ENCODE measurements at regions not wholly inside any gene's neighbourhood (a gene's known extent, or its start where the extent isn't known, plus 50 kb on each side); places are given as distances from the start of the nearest gene placed in this dataset.

- Histone ChIP-seq H3K27ac (no peak overlapping the region), H3K4me1 (replicated peaks) (peaks cover 35% of the 10 kb centered on the region), H3K36me3 (no peaks in the 10 kb centered on the region), H3K9me3 (replicated peaks) (no peaks in the 10 kb centered on the region), H3K4me3 (no peak overlapping the region), H3K27me3 (replicated peaks) (no peaks in the 10 kb centered on the region)
- DNase-seq (ENCODE audit: low read depth in 1 of 2, low spot score in 2 of 2): no peak
These were observed 476.6 kb upstream of the MARCKS start for GRCh38 chr6:113380591-113380990.

GRCh38 chr6:113381232-113381631 lies 475.9 kb upstream of the MARCKS start:
- H3K27ac ChIP-seq: no peak overlapping the region
- no peak for DNase-seq (ENCODE audit: low read depth in 1 of 2, low spot score in 2 of 2)

GRCh38 chr6:113381959-113382358 lies 475.2 kb upstream of the MARCKS start:
- Histone ChIP-seq H3K4me1 (replicated peaks) (peaks cover 23% of the 10 kb centered on the region), H3K4me3 (no peak overlapping the region), H3K27ac (no peak overlapping the region), H3K36me3 (no peaks in the 10 kb centered on the region), H3K27me3 (replicated peaks) (no peaks in the 10 kb centered on the region), H3K9me3 (replicated peaks) (no peaks in the 10 kb centered on the region)
- no peak for DNase-seq (ENCODE audit: low read depth in 1 of 2, low spot score in 2 of 2)

More at GRCh38 chr6:113381232-113381631, 475.9 kb upstream of the MARCKS start:
- no peak overlapping the region for H3K4me3 ChIP-seq
- H3K36me3 ChIP-seq: no peaks in the 10 kb centered on the region
- H3K9me3 ChIP-seq (replicated peaks): no peaks in the 10 kb centered on the region
- peaks cover 29% of the 10 kb centered on the region for H3K4me1 ChIP-seq (replicated peaks)
- no peaks in the 10 kb centered on the region for H3K27me3 ChIP-seq (replicated peaks)

- peak in 1 of 2 experiments; percentile 40 for DNase-seq (ENCODE audit: low read depth in 1 of 2, low spot score in 2 of 2)
- Histone ChIP-seq H3K4me1 (replicated peaks) (peaks cover 19% of the 10 kb centered on the region), H3K27ac (no peak overlapping the region), H3K4me3 (no peak overlapping the region), H3K9me3 (replicated peaks) (no peaks in the 10 kb centered on the region), H3K36me3 (no peaks in the 10 kb centered on the region), H3K27me3 (replicated peaks) (no peaks in the 10 kb centered on the region)
These were observed 473.4 kb upstream of the MARCKS start for GRCh38 chr6:113383701-113384100.

- no peaks in the 10 kb centered on the region for H3K36me3 ChIP-seq
- no peak for DNase-seq (ENCODE audit: low read depth in 1 of 2, low spot score in 2 of 2)
- peaks cover 19% of the 10 kb centered on the region for H3K4me1 ChIP-seq (replicated peaks)
- no peaks in the 10 kb centered on the region for H3K9me3 ChIP-seq (replicated peaks)
- 0 out of 2 replicates have a peak overlapping the region, but pooled peaks have one; percentile 0 for H3K27ac ChIP-seq
- no peaks in the 10 kb centered on the region for H3K27me3 ChIP-seq (replicated peaks)
- no peak overlapping the region for H3K4me3 ChIP-seq
These were observed 472.1 kb upstream of the MARCKS start for GRCh38 chr6:113385020-113385431.

- H3K9me3 ChIP-seq (replicated peaks): no peaks in the 10 kb centered on the region
- peaks cover 11% of the 10 kb centered on the region for H3K4me1 ChIP-seq (replicated peaks)
- H3K4me3 ChIP-seq: no peak overlapping the region
- no peak overlapping the region for H3K27ac ChIP-seq
- H3K36me3 ChIP-seq: no peaks in the 10 kb centered on the region
- DNase-seq (ENCODE audit: low read depth in 1 of 2, low spot score in 2 of 2): no peak
- H3K27me3 ChIP-seq (replicated peaks): no peaks in the 10 kb centered on the region
These were observed 468.1 kb upstream of the MARCKS start for GRCh38 chr6:113388996-113389395.

- H3K27ac ChIP-seq: no peak overlapping the region
- peaks cover 15% of the 10 kb centered on the region for H3K4me1 ChIP-seq (replicated peaks)
- H3K4me3 ChIP-seq: no peak overlapping the region
- DNase-seq (ENCODE audit: low read depth in 1 of 2, low spot score in 2 of 2): no peak
- H3K27me3 ChIP-seq (replicated peaks): no peaks in the 10 kb centered on the region
- no peaks in the 10 kb centered on the region for H3K36me3 ChIP-seq
- H3K9me3 ChIP-seq (replicated peaks): no peaks in the 10 kb centered on the region
These were observed 464.5 kb upstream of the MARCKS start for GRCh38 chr6:113392551-113393055.

- Histone ChIP-seq H3K27me3 (replicated peaks) (no peaks in the 10 kb centered on the region), H3K4me3 (no peak overlapping the region), H3K9me3 (replicated peaks) (no peaks in the 10 kb centered on the region), H3K36me3 (no peaks in the 10 kb centered on the region), H3K27ac (no peak overlapping the region), H3K4me1 (replicated peaks) (peaks cover 15% of the 10 kb centered on the region)
- no peak for DNase-seq (ENCODE audit: low read depth in 1 of 2, low spot score in 2 of 2)
These were observed 462.9 kb upstream of the MARCKS start for GRCh38 chr6:113394216-113394615.

GRCh38 chr6:113394729-113395128 lies 462.4 kb upstream of the MARCKS start:
- no peak overlapping the region for H3K27ac ChIP-seq
- H3K9me3 ChIP-seq (replicated peaks): no peaks in the 10 kb centered on the region
- H3K36me3 ChIP-seq: no peaks in the 10 kb centered on the region
- H3K4me3 ChIP-seq: no peak overlapping the region
- DNase-seq (ENCODE audit: low read depth in 1 of 2, low spot score in 2 of 2): no peak
- H3K4me1 ChIP-seq (replicated peaks): peaks cover 15% of the 10 kb centered on the region
- H3K27me3 ChIP-seq (replicated peaks): no peaks in the 10 kb centered on the region

- Histone ChIP-seq H3K9me3 (replicated peaks) (no peaks in the 10 kb centered on the region), H3K36me3 (no peaks in the 10 kb centered on the region), H3K4me3 (no peak overlapping the region), H3K4me1 (replicated peaks) (peaks cover 15% of the 10 kb centered on the region), H3K27me3 (replicated peaks) (no peaks in the 10 kb centered on the region), H3K27ac (no peak overlapping the region)
- DNase-seq (ENCODE audit: low read depth in 1 of 2, low spot score in 2 of 2): no peak
These were observed 460.4 kb upstream of the MARCKS start for GRCh38 chr6:113396730-113397129.

- Histone ChIP-seq H3K36me3 (no peaks in the 10 kb centered on the region), H3K27ac (no peak overlapping the region; the same call in 1 of the 2 replicates), H3K4me3 (no peak overlapping the region), H3K4me1 (replicated peaks) (peaks cover 15% of the 10 kb centered on the region), H3K9me3 (replicated peaks) (no peaks in the 10 kb centered on the region), H3K27me3 (replicated peaks) (no peaks in the 10 kb centered on the region)
- DNase-seq (ENCODE audit: low read depth in 1 of 2, low spot score in 2 of 2): no peak
These were observed 459.9 kb upstream of the MARCKS start for GRCh38 chr6:113397236-113397635.

- no peaks in the 10 kb centered on the region for H3K27me3 ChIP-seq (replicated peaks)
- H3K4me1 ChIP-seq (replicated peaks): peaks cover 11% of the 10 kb centered on the region
- H3K4me3 ChIP-seq: no peak overlapping the region
- no peaks in the 10 kb centered on the region for H3K36me3 ChIP-seq
- no peaks in the 10 kb centered on the region for H3K9me3 ChIP-seq (replicated peaks)
- H3K27ac ChIP-seq: no peak overlapping the region
- no peak for DNase-seq (ENCODE audit: low read depth in 1 of 2, low spot score in 2 of 2)
These were observed 455.9 kb upstream of the MARCKS start for GRCh38 chr6:113401231-113401630.

- H3K36me3 ChIP-seq: no peaks in the 10 kb centered on the region
- DNase-seq (ENCODE audit: low read depth in 1 of 2, low spot score in 2 of 2): no peak
- no peaks in the 10 kb centered on the region for H3K27me3 ChIP-seq (replicated peaks)
- no peak overlapping the region for H3K4me3 ChIP-seq
- H3K27ac ChIP-seq: no peak overlapping the region
- no peaks in the 10 kb centered on the region for H3K9me3 ChIP-seq (replicated peaks)
- H3K4me1 ChIP-seq (replicated peaks): no peaks in the 10 kb centered on the region; the same call in 1 of the 2 replicates
These were observed 454.6 kb upstream of the MARCKS start for GRCh38 chr6:113402544-113402943.

GRCh38 chr6:113403966-113404595 lies 453.1 kb upstream of the MARCKS start:
- Histone ChIP-seq H3K27ac (no peak overlapping the region), H3K27me3 (replicated peaks) (no peaks in the 10 kb centered on the region), H3K4me1 (replicated peaks) (no peaks in the 10 kb centered on the region; the same call in 1 of the 2 replicates), H3K4me3 (no peak overlapping the region), H3K36me3 (no peaks in the 10 kb centered on the region), H3K9me3 (replicated peaks) (no peaks in the 10 kb centered on the region)
- DNase-seq (ENCODE audit: low read depth in 1 of 2, low spot score in 2 of 2): no peak

Measured in SJSA1 (cell line).